Uterus (tissue), 3 donors: ENCODE measurements at regions not wholly inside any gene's neighbourhood (a gene's known extent, or its start where the extent isn't known, plus 50 kb on each side); places are given as distances from the start of the nearest gene placed in this dataset.

Source experiments
- DNase-seq, 2 donors: peaks; one replicate each; pipeline ENCODE4 v3.0.0-alpha.2; 2019 to 2020
- H3K27ac ChIP-seq, 2 donors: fragments of 200-600 bp; sonication (generic); 1 replicate in 1 of 2; 2 replicates in 1 of 2; pipeline ENCODE4 v1.5.1; 2016 to 2018
- H3K27me3 ChIP-seq, 2 donors: fragments of 200-600 bp; sonication (generic); one replicate each; pipeline ENCODE4 v1.5.1; 2018 to 2019; ENCODE audit warnings: control low read depth in 1 of 2
- H3K36me3 ChIP-seq, 2 donors: fragments of 200-600 bp; sonication (generic); one replicate each; pipeline ENCODE4 v1.5.1; 2019; ENCODE audit warnings: control low read depth in 1 of 2
- H3K4me1 ChIP-seq, 2 donors: fragments of 200-600 bp; sonication (generic); one replicate each; pipeline ENCODE4 v1.5.1; 2018 to 2019; ENCODE audit warnings: control low read depth in 1 of 2
- H3K4me3 ChIP-seq, 2 donors: fragments of 200-600 bp; sonication (generic); 1 replicate in 1 of 2; 2 replicates in 1 of 2; pipeline ENCODE4 v1.5.1; 2018 to 2019; ENCODE audit warnings: mild to moderate bottlenecking in 1 of 2
- H3K9me3 ChIP-seq, 2 donors: fragments of 200-600 bp; sonication (generic); one replicate each; pipeline ENCODE4 v1.5.1; 2019; ENCODE audit warnings: control low read depth in 1 of 2
- CTCF ChIP-seq, 4 experiments: fragments of 200-600 bp in 2 of 4; fragments of 450-650 bp in 2 of 4; sonication (generic) in 2 of 4; IDR thresholded peaks; one replicate each; pipeline ENCODE4 v1.5.1; 2016 to 2019; ENCODE audit warnings: antibody characterized with exemption in 4 of 4, mild to moderate bottlenecking in 2 of 4, moderate library complexity in 1 of 4
- POLR2A ChIP-seq, 2 donors: fragments of 450-650 bp; IDR thresholded peaks; one replicate each; pipeline ENCODE4 v1.6.1; 2016; ENCODE audit warnings: antibody characterized with exemption in 2 of 2, mild to moderate bottlenecking in 1 of 2, moderate library complexity in 1 of 2
- intact Hi-C: fragments of 100-400 bp; cut with DNase I; formaldehyde crosslinking; loops from one replicate; pipeline ENCODE4 v1.15.1; 2023; ENCODE audit warnings: low total_unique reads
- donor health status: DM: yes; HTN: yes; CAD: no.

GRCh38 chr5:12177851-12178250, 273.6 kb upstream of the CTNND2 start:
- H3K36me3 ChIP-seq, result no peaks in the 10 kb centered on the region
- no peak for DNase-seq
- no peaks in the 10 kb centered on the region for H3K27me3 ChIP-seq
- no peaks in the 10 kb centered on the region for H3K9me3 ChIP-seq
- no peak overlapping the region for H3K27ac ChIP-seq
- TF ChIP-seq CTCF (IDR thresholded peaks at IDR 0.05) (no peak), POLR2A (IDR thresholded peaks at IDR 0.05) (no peak)
- H3K4me1 ChIP-seq, result no peaks in the 10 kb centered on the region
- intact Hi-C loops, result no loop called here
- H3K4me3 ChIP-seq, result no peak overlapping the region

- no peaks in the 10 kb centered on the region for H3K36me3 ChIP-seq
- H3K4me1 ChIP-seq, result no peaks in the 10 kb centered on the region
- no peak for DNase-seq
- no peaks in the 10 kb centered on the region for H3K9me3 ChIP-seq
- no peak for TF ChIP-seq POLR2A (IDR thresholded peaks at IDR 0.05)
- no peak for TF ChIP-seq CTCF (IDR thresholded peaks at IDR 0.05)
- intact Hi-C loops, result no loop called here
- H3K27me3 ChIP-seq, result no peaks in the 10 kb centered on the region
- H3K27ac ChIP-seq, result no peak overlapping the region
- no peak overlapping the region for H3K4me3 ChIP-seq
These were observed 273.0 kb upstream of the CTNND2 start for GRCh38 chr5:12177225-12177624.

- intact Hi-C loops, result no loop called here
- no peak overlapping the region for H3K4me3 ChIP-seq
- H3K9me3 ChIP-seq, result no peaks in the 10 kb centered on the region
- no peaks in the 10 kb centered on the region for H3K36me3 ChIP-seq
- DNase-seq, result no peak
- no peaks in the 10 kb centered on the region for H3K4me1 ChIP-seq
- H3K27ac ChIP-seq, result no peak overlapping the region
- no peak for TF ChIP-seq CTCF (IDR thresholded peaks at IDR 0.05)
- no peak for TF ChIP-seq POLR2A (IDR thresholded peaks at IDR 0.05)
- no peaks in the 10 kb centered on the region for H3K27me3 ChIP-seq
These were observed 271.8 kb upstream of the CTNND2 start for GRCh38 chr5:12175914-12176585.

- H3K36me3 ChIP-seq, result no peaks in the 10 kb centered on the region
- no peak for TF ChIP-seq CTCF (IDR thresholded peaks at IDR 0.05)
- TF ChIP-seq POLR2A (IDR thresholded peaks at IDR 0.05), result no peak
- no peak for DNase-seq
- no peaks in the 10 kb centered on the region for H3K9me3 ChIP-seq
- H3K27me3 ChIP-seq, result no peaks in the 10 kb centered on the region
- H3K4me1 ChIP-seq, result no peaks in the 10 kb centered on the region
- intact Hi-C loops, result no loop called here
- no peak overlapping the region for H3K27ac ChIP-seq
- H3K4me3 ChIP-seq, result no peak overlapping the region
These were observed 270.5 kb upstream of the CTNND2 start for GRCh38 chr5:12174734-12175133.

GRCh38 chr5:12169536-12169935, 265.3 kb upstream of the CTNND2 start:
- Histone ChIP-seq H3K4me3 (no peak overlapping the region), H3K9me3 (no peaks in the 10 kb centered on the region), H3K27me3 (no peaks in the 10 kb centered on the region), H3K27ac (no peak overlapping the region), H3K4me1 (no peaks in the 10 kb centered on the region), H3K36me3 (no peaks in the 10 kb centered on the region)
- TF ChIP-seq POLR2A (IDR thresholded peaks at IDR 0.05), result no peak
- no peak for TF ChIP-seq CTCF (IDR thresholded peaks at IDR 0.05)
- intact Hi-C loops, result no loop called here
- DNase-seq, result no peak
